Sigmoid colon (tissue), 4 donors: ENCODE measurements at regions not wholly inside any gene's neighbourhood (a gene's known extent, or its start where the extent isn't known, plus 50 kb on each side); places are given as distances from the start of the nearest gene placed in this dataset.

ENCODE experiments used
- EP300 ChIP-seq, 4 donors: sonication (generic); formaldehyde crosslinking; IDR thresholded peaks; one replicate each; pipeline ENCODE4 v1.6.1; 2017; ENCODE audit warnings: antibody characterized with exemption in 4 of 4
- POLR2A ChIP-seq, 2 donors: fragments of 450-650 bp; IDR thresholded peaks; one replicate each; pipeline ENCODE4 v1.6.1; 2016; ENCODE audit warnings: antibody characterized with exemption in 2 of 2, mild to moderate bottlenecking in 2 of 2, moderate library complexity in 2 of 2
- POLR2AphosphoS5 ChIP-seq, 4 donors: sonication (generic); formaldehyde crosslinking; IDR thresholded peaks; one replicate each; pipeline ENCODE4 v1.6.1; 2017; ENCODE audit warnings: antibody characterized with exemption in 4 of 4
- TF ChIP-seq, protein P1 (sequence below), 4 experiments: fragments of 450-650 bp in 3 of 4; fragments of 200-600 bp in 1 of 4; IDR thresholded peaks; one replicate each; pipeline ENCODE4 v1.5.1; 2016 to 2019; ENCODE audit warnings: antibody characterized with exemption in 4 of 4, mild to moderate bottlenecking in 3 of 4, moderate library complexity in 2 of 4

DNA sequence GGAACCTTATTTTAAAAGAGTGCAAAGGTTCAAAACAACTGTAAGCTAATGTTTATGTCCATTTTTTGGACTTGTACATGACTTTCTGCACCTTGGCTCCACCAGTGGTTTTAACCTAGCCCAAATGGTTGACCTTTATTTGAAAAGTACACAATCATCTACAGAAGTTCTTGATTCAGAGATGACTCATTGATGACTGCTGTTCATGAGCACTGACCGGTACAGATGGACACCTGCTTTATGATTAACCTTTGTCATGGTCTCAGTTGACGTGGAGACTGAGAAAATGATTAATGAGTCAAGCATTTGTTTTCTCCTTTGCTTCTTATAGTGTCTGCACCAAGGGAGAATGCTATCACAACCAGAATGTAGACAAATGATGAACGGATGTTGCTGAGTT is 55.7 kb upstream of the PTER start:
- TF ChIP-seq, protein P1, sequence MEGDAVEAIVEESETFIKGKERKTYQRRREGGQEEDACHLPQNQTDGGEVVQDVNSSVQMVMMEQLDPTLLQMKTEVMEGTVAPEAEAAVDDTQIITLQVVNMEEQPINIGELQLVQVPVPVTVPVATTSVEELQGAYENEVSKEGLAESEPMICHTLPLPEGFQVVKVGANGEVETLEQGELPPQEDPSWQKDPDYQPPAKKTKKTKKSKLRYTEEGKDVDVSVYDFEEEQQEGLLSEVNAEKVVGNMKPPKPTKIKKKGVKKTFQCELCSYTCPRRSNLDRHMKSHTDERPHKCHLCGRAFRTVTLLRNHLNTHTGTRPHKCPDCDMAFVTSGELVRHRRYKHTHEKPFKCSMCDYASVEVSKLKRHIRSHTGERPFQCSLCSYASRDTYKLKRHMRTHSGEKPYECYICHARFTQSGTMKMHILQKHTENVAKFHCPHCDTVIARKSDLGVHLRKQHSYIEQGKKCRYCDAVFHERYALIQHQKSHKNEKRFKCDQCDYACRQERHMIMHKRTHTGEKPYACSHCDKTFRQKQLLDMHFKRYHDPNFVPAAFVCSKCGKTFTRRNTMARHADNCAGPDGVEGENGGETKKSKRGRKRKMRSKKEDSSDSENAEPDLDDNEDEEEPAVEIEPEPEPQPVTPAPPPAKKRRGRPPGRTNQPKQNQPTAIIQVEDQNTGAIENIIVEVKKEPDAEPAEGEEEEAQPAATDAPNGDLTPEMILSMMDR (IDR thresholded peaks at IDR 0.05), result no peak
- TF ChIP-seq EP300 (IDR thresholded peaks at IDR 0.05), result no peak
- TF ChIP-seq POLR2A (IDR thresholded peaks at IDR 0.05), result no peak
- no peak for TF ChIP-seq POLR2AphosphoS5 (IDR thresholded peaks at IDR 0.05)
